Karpas-422 (cell line): ENCODE measurements at regions not wholly inside any gene's neighbourhood (a gene's known extent, or its start where the extent isn't known, plus 50 kb on each side); places are given as distances from the start of the nearest gene placed in this dataset.
"Not testable (repeated sequence)": the region's sequence is repeated elsewhere in the genome, so short reads cannot be mapped to it uniquely, and the experiment has no call there.

Experiments used
- DNase-seq: peaks from one replicate; pipeline ENCODE4 v3.0.0-alpha.2; 2015
- H2AFZ ChIP-seq: fragments of 200-600 bp; sonication (generic); 2 replicates; pipeline ENCODE4 v1.6.1; 2014; ENCODE audit warnings: antibody characterized with exemption, low read length, mixed read lengths
- H3K27ac ChIP-seq: fragments of 200-600 bp; sonication (generic); 2 replicates; pipeline ENCODE4 v1.5.1; 2014; ENCODE audit warnings: mild to moderate bottlenecking, low read length, moderate library complexity
- H3K27me3 ChIP-seq: fragments of 200-600 bp; sonication (generic); 2 replicates; pipeline ENCODE4 v1.6.1; 2014; ENCODE audit warnings: low read length, mixed read lengths
- H3K36me3 ChIP-seq: fragments of 200-600 bp; sonication (generic); 2 replicates; pipeline ENCODE4 v1.6.1; 2014; ENCODE audit warnings: low read length, mixed read lengths; ENCODE audit not compliant: insufficient read depth
- H3K4me1 ChIP-seq: fragments of 200-600 bp; sonication (generic); 2 replicates; pipeline ENCODE4 v1.6.1; 2014; ENCODE audit warnings: mild to moderate bottlenecking, low read length, mixed read lengths
- H3K4me2 ChIP-seq: fragments of 200-600 bp; sonication (generic); 2 replicates; pipeline ENCODE4 v1.6.1; 2014; ENCODE audit warnings: low read length, low read depth, mild to moderate bottlenecking; ENCODE audit not compliant: poor library complexity, severe bottlenecking
- H3K4me3 ChIP-seq: fragments of 200-600 bp; sonication (generic); 2 replicates; pipeline ENCODE4 v1.5.1; 2014; ENCODE audit warnings: mild to moderate bottlenecking, antibody characterized with exemption, low read length, mixed read lengths
- H3K79me2 ChIP-seq: fragments of 200-600 bp; sonication (generic); 2 replicates; pipeline ENCODE4 v1.6.1; 2014; ENCODE audit warnings: mild to moderate bottlenecking, low read length, mixed read lengths
- H3K9ac ChIP-seq: fragments of 200-600 bp; sonication (generic); 2 replicates; pipeline ENCODE4 v1.6.0; 2014; ENCODE audit warnings: low read length
- H3K9me2 ChIP-seq: fragments of 200-600 bp; sonication (generic), shearing (Covaris generic); replicated peaks from 2 replicates; pipeline ENCODE4 v1.6.0; 2014; ENCODE audit warnings: mild to moderate bottlenecking, low read length, moderate library complexity; ENCODE audit not compliant: insufficient read depth
- H3K9me3 ChIP-seq: fragments of 300-700, 200-600 bp; sonication (generic); 2 replicates; pipeline ENCODE4 v1.6.1; 2014; ENCODE audit warnings: low read length, mixed read lengths
- H4K20me1 ChIP-seq: fragments of 200-600 bp; sonication (generic); 2 replicates; pipeline ENCODE4 v1.6.1; 2014; ENCODE audit warnings: mild to moderate bottlenecking, antibody characterized with exemption, low read length, low read depth; ENCODE audit not compliant: insufficient read depth

DNA sequence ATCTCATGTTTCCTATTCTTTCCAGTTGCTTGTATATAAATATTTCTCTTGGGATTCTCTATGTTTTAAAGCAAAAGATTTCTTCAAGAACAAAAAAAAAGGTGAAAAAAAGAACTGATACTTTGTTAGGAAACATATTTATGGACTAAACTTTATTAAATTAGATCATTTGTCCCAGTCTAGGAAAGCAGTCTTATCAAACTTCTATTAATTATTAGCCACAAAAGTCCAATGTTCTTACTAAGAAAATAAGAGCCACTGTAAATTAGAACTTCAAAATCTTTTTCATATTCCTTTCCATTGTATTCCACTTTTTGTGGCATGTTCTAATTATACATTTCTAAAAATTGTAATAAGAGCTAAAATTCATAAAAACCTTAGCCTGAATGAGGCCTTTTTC, 175.2 kb downstream of the TYW3 start:
- Histone ChIP-seq H3K27me3 (no peaks in the 10 kb centered on the region), H2AFZ (no peak overlapping the region), H3K9me2 (no peaks in the 10 kb centered on the region), H4K20me1 (no peaks in the 10 kb centered on the region), H3K4me3 (no peak overlapping the region), H3K36me3 (no peaks in the 10 kb centered on the region), H3K4me1 (no peaks in the 10 kb centered on the region), H3K9ac (no peak overlapping the region), H3K4me2 (no peak overlapping the region), H3K9me3 (no peaks in the 10 kb centered on the region), H3K27ac (no peak overlapping the region), H3K79me2 (no peaks in the 10 kb centered on the region)
- no peak for DNase-seq

- no peaks in the 10 kb centered on the region for H4K20me1 ChIP-seq
- H2AFZ ChIP-seq = no peak overlapping the region
- H3K36me3 ChIP-seq = no peaks in the 10 kb centered on the region
- DNase-seq = no peak
- H3K4me2 ChIP-seq = no peak overlapping the region
- no peaks in the 10 kb centered on the region for H3K79me2 ChIP-seq
- H3K27ac ChIP-seq = no peak overlapping the region
- H3K9ac ChIP-seq = no peak overlapping the region
- no peak overlapping the region for H3K4me3 ChIP-seq
- H3K27me3 ChIP-seq = no peaks in the 10 kb centered on the region
- H3K4me1 ChIP-seq = no peaks in the 10 kb centered on the region
- H3K9me3 ChIP-seq = no peaks in the 10 kb centered on the region
- no peaks in the 10 kb centered on the region for H3K9me2 ChIP-seq
Observed at GRCh38 chr1:74908797-74909196, 175.8 kb downstream of the TYW3 start.

GRCh38 chr1:74913978-74914377, 181.0 kb downstream of the TYW3 start:
- Histone ChIP-seq H3K9ac (no peak overlapping the region), H3K4me3 (no peak overlapping the region), H3K79me2 (no peaks in the 10 kb centered on the region), H2AFZ (no peak overlapping the region), H4K20me1 (no peaks in the 10 kb centered on the region), H3K9me2 (no peaks in the 10 kb centered on the region), H3K4me2 (no peak overlapping the region), H3K36me3 (no peaks in the 10 kb centered on the region), H3K27ac (no peak overlapping the region), H3K4me1 (no peaks in the 10 kb centered on the region), H3K9me3 (peaks cover 3% of the 10 kb centered on the region; the same call in 1 of the 2 replicates), H3K27me3 (no peaks in the 10 kb centered on the region)
- no peak for DNase-seq

GRCh38 chr1:74933500-74933899, 200.5 kb downstream of the TYW3 start:
- H3K4me3 ChIP-seq = no peak overlapping the region
- no peaks in the 10 kb centered on the region for H3K9me2 ChIP-seq
- H3K9me3 ChIP-seq = no peaks in the 10 kb centered on the region
- DNase-seq = no peak
- H3K79me2 ChIP-seq = no peaks in the 10 kb centered on the region
- no peak overlapping the region for H2AFZ ChIP-seq
- no peak overlapping the region for H3K4me2 ChIP-seq
- no peak overlapping the region for H3K9ac ChIP-seq
- no peaks in the 10 kb centered on the region for H4K20me1 ChIP-seq
- H3K4me1 ChIP-seq = no peaks in the 10 kb centered on the region
- no peaks in the 10 kb centered on the region for H3K36me3 ChIP-seq
- no peak overlapping the region for H3K27ac ChIP-seq
- H3K27me3 ChIP-seq = no peaks in the 10 kb centered on the region

- no peak overlapping the region for H2AFZ ChIP-seq
- no peaks in the 10 kb centered on the region for H3K36me3 ChIP-seq
- H3K4me2 ChIP-seq = no peak overlapping the region
- H3K9me3 ChIP-seq = no peaks in the 10 kb centered on the region
- H3K79me2 ChIP-seq = no peaks in the 10 kb centered on the region
- no peak for DNase-seq
- no peaks in the 10 kb centered on the region for H3K4me1 ChIP-seq
- no peaks in the 10 kb centered on the region for H4K20me1 ChIP-seq
- no peak overlapping the region for H3K4me3 ChIP-seq
- no peaks in the 10 kb centered on the region for H3K27me3 ChIP-seq
- no peaks in the 10 kb centered on the region for H3K9me2 ChIP-seq
- H3K27ac ChIP-seq = no peak overlapping the region
- H3K9ac ChIP-seq = no peak overlapping the region
Observed at GRCh38 chr1:74935446-74935845, 198.7 kb upstream of the LHX8 start.

DNA sequence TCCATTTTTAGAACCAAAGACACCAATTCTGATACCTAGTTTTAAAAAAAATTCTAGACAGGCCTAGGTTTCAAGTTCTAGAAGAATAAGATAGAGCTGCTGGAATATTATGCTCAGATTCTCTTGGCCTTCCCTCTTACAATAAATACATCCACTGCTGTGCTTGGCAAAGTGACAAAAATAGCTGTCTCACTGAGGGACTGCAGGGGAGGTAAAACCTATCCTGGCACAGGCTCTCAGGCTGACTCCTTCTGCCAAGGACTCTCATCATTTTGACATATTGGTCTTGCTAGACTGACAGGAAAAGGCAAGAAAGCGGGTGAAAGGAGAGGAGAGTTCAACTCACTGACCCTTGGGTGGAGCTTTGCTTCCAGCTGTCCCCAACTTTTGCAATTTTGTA, 197.0 kb upstream of the LHX8 start:
- Histone ChIP-seq H2AFZ (no peak overlapping the region), H3K27ac (no peak overlapping the region), H3K79me2 (no peaks in the 10 kb centered on the region), H3K9me2 (no peaks in the 10 kb centered on the region), H3K9me3 (no peaks in the 10 kb centered on the region), H3K4me2 (no peak overlapping the region), H3K4me1 (no peaks in the 10 kb centered on the region), H3K4me3 (no peak overlapping the region), H3K27me3 (no peaks in the 10 kb centered on the region), H3K9ac (no peak overlapping the region), H3K36me3 (no peaks in the 10 kb centered on the region), H4K20me1 (no peaks in the 10 kb centered on the region)
- DNase-seq = no peak

- H3K4me2 ChIP-seq = no peak overlapping the region
- no peaks in the 10 kb centered on the region for H3K27me3 ChIP-seq
- H3K9me2 ChIP-seq = no peaks in the 10 kb centered on the region
- no peaks in the 10 kb centered on the region for H3K9me3 ChIP-seq
- no peak overlapping the region for H3K4me3 ChIP-seq
- no peak overlapping the region for H3K9ac ChIP-seq
- H3K79me2 ChIP-seq = no peaks in the 10 kb centered on the region
- H4K20me1 ChIP-seq = no peaks in the 10 kb centered on the region
- H3K27ac ChIP-seq = no peak overlapping the region
- H2AFZ ChIP-seq = no peak overlapping the region
- DNase-seq = no peak
- no peaks in the 10 kb centered on the region for H3K4me1 ChIP-seq
- no peaks in the 10 kb centered on the region for H3K36me3 ChIP-seq
Observed at GRCh38 chr1:74943046-74943445, 191.1 kb upstream of the LHX8 start.

GRCh38 chr1:74946388-74946787, 187.8 kb upstream of the LHX8 start:
- H3K4me1 ChIP-seq = no peaks in the 10 kb centered on the region
- H3K79me2 ChIP-seq = no peaks in the 10 kb centered on the region
- H3K4me2 ChIP-seq = no peak overlapping the region
- no peak overlapping the region for H2AFZ ChIP-seq
- no peaks in the 10 kb centered on the region for H4K20me1 ChIP-seq
- no peak overlapping the region for H3K9ac ChIP-seq
- H3K4me3 ChIP-seq = no peak overlapping the region
- H3K9me3 ChIP-seq = no peaks in the 10 kb centered on the region
- H3K9me2 ChIP-seq = no peaks in the 10 kb centered on the region
- H3K27ac ChIP-seq = no peak overlapping the region
- H3K27me3 ChIP-seq = no peaks in the 10 kb centered on the region
- no peak for DNase-seq
- H3K36me3 ChIP-seq = no peaks in the 10 kb centered on the region

GRCh38 chr1:74949348-74949747, 184.8 kb upstream of the LHX8 start:
- not testable (repeated sequence) for H3K9ac ChIP-seq, H3K36me3 ChIP-seq, H3K4me2 ChIP-seq, H4K20me1 ChIP-seq, H3K27ac ChIP-seq, H3K27me3 ChIP-seq, H3K9me3 ChIP-seq, H3K4me1 ChIP-seq, H3K4me3 ChIP-seq, H2AFZ ChIP-seq, H3K79me2 ChIP-seq, H3K9me2 ChIP-seq
- DNase-seq = peak; percentile 58
